KMS-11 (cell line): ENCODE measurements at regions not wholly inside any gene's neighbourhood (a gene's known extent, or its start where the extent isn't known, plus 50 kb on each side); places are given as distances from the start of the nearest gene placed in this dataset.

Experiments used
- H2AFZ ChIP-seq: fragments of 200-600 bp; sonication (generic); 2 replicates; pipeline ENCODE4 v1.6.1; 2016; ENCODE audit warnings: antibody characterized with exemption, mixed run types, low read depth
- H3K27ac ChIP-seq: fragments of 200-600 bp; sonication (generic); 2 replicates; pipeline ENCODE4 v1.6.1; 2016; ENCODE audit warnings: mild to moderate bottlenecking, mixed run types
- H3K27me3 ChIP-seq: fragments of 200-600 bp; sonication (generic); 2 replicates; pipeline ENCODE4 v1.6.1; 2017; ENCODE audit warnings: mild to moderate bottlenecking, low read depth, mixed run types, moderate library complexity; ENCODE audit not compliant: insufficient read depth
- H3K36me3 ChIP-seq: fragments of 200-600 bp; sonication (generic); 2 replicates; pipeline ENCODE4 v1.6.1; 2017; ENCODE audit warnings: mild to moderate bottlenecking, mixed run types; ENCODE audit not compliant: insufficient read depth
- H3K4me1 ChIP-seq: fragments of 200-600 bp; sonication (generic); 2 replicates; pipeline ENCODE4 v1.6.1; 2016; ENCODE audit warnings: mild to moderate bottlenecking, low read depth, mixed run types; ENCODE audit not compliant: poor library complexity, severe bottlenecking
- H3K4me2 ChIP-seq: fragments of 200-600 bp; sonication (generic); 2 replicates; pipeline ENCODE4 v1.7.0; 2016; ENCODE audit warnings: mild to moderate bottlenecking, mixed run types
- H3K4me3 ChIP-seq: fragments of 200-600 bp; sonication (generic); IDR thresholded peaks from 2 replicates; pipeline ENCODE4 v1.6.1; 2017; ENCODE audit warnings: low read depth, low read length, mixed read lengths; ENCODE audit not compliant: insufficient read depth
- H3K79me2 ChIP-seq: fragments of 200-600 bp; sonication (generic); 2 replicates; pipeline ENCODE4 v1.6.1; 2016; ENCODE audit warnings: low read depth, mixed run types; ENCODE audit not compliant: insufficient read depth
- H3K9ac ChIP-seq: fragments of 200-600 bp; sonication (generic); 2 replicates; pipeline ENCODE4 v1.6.1; 2016; ENCODE audit warnings: mild to moderate bottlenecking, mixed run types
- H4K20me1 ChIP-seq: fragments of 200-600 bp; sonication (generic); 2 replicates; pipeline ENCODE4 v1.6.1; 2016; ENCODE audit warnings: mild to moderate bottlenecking, mixed run types; ENCODE audit not compliant: insufficient read depth
- CTCF ChIP-seq: fragments of 200-600 bp; sonication (generic); conservative IDR thresholded peaks from 2 replicates; pipeline ENCODE4 v1.6.1; 2017; ENCODE audit warnings: low read depth, mild to moderate bottlenecking, antibody characterized with exemption, low read length, moderate library complexity, mixed read lengths

- H3K4me1 ChIP-seq = no peaks in the 10 kb centered on the region
- no peak overlapping the region for H3K27ac ChIP-seq
- no peaks in the 10 kb centered on the region for H3K36me3 ChIP-seq
- no peak overlapping the region for H2AFZ ChIP-seq
- TF ChIP-seq CTCF = no peak
- H3K27me3 ChIP-seq = no peaks in the 10 kb centered on the region
- no peak overlapping the region for H3K4me3 ChIP-seq
- H3K9ac ChIP-seq = no peak overlapping the region
- no peak overlapping the region for H3K4me2 ChIP-seq
- H3K79me2 ChIP-seq = no peaks in the 10 kb centered on the region
- no peaks in the 10 kb centered on the region for H4K20me1 ChIP-seq
Measured at GRCh38 chr3:146881966-146882760, 277.0 kb upstream of the PLSCR5 start.

- Histone ChIP-seq H3K79me2 (no peaks in the 10 kb centered on the region), H3K4me2 (no peak overlapping the region), H4K20me1 (no peaks in the 10 kb centered on the region), H3K4me1 (no peaks in the 10 kb centered on the region), H3K9ac (no peak overlapping the region), H3K27ac (no peak overlapping the region), H3K36me3 (no peaks in the 10 kb centered on the region), H2AFZ (no peak overlapping the region), H3K4me3 (no peak overlapping the region), H3K27me3 (no peaks in the 10 kb centered on the region)
- TF ChIP-seq CTCF = no peak
Measured at GRCh38 chr3:146881356-146881755, 276.2 kb upstream of the PLSCR5 start.

DNA sequence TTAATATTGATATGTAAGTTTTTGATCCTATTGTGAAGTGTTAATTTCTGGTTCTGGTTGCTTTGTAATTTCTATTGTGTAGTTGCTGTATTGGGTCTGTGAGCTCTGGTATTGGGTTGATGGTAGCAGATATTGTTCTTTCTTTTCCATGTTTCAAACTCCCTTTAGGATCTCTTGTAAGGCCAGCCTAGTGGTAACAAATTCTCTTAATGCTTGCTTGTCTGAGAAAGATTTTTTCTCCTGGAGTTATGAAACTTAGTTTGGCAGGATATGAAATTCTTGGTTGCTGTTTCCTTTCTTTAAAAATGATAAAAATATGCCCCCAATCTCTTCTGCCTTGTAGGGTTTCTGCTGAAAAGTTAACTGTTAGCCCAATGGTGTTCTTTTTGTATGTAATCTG, 268.6 kb upstream of the PLSCR5 start:
- no peaks in the 10 kb centered on the region for H3K36me3 ChIP-seq
- H3K4me2 ChIP-seq = no peak overlapping the region
- TF ChIP-seq CTCF = no peak
- no peak overlapping the region for H3K4me3 ChIP-seq
- no peak overlapping the region for H3K27ac ChIP-seq
- H3K4me1 ChIP-seq = no peaks in the 10 kb centered on the region
- H3K79me2 ChIP-seq = no peaks in the 10 kb centered on the region
- H3K27me3 ChIP-seq = no peaks in the 10 kb centered on the region
- no peak overlapping the region for H3K9ac ChIP-seq
- H4K20me1 ChIP-seq = no peaks in the 10 kb centered on the region
- no peak overlapping the region for H2AFZ ChIP-seq

- Histone ChIP-seq H3K4me3 (no peak overlapping the region), H3K4me2 (no peak overlapping the region), H3K27me3 (no peaks in the 10 kb centered on the region), H3K4me1 (no peaks in the 10 kb centered on the region), H3K36me3 (no peaks in the 10 kb centered on the region), H3K9ac (no peak overlapping the region), H4K20me1 (no peaks in the 10 kb centered on the region), H3K27ac (no peak overlapping the region), H3K79me2 (no peaks in the 10 kb centered on the region), H2AFZ (no peak overlapping the region)
- no peak for TF ChIP-seq CTCF
Measured at GRCh38 chr3:146865175-146865755, 260.1 kb upstream of the PLSCR5 start.
